ENCODE measurements at regions not wholly inside any gene's neighbourhood (a gene's known extent, or its start where the extent isn't known, plus 50 kb on each side); places are given as distances from the start of the nearest gene placed in this dataset.
"Not testable (repeated sequence)": the region's sequence is repeated elsewhere in the genome, so short reads cannot be mapped to it uniquely, and the experiment has no call there.

DNA sequence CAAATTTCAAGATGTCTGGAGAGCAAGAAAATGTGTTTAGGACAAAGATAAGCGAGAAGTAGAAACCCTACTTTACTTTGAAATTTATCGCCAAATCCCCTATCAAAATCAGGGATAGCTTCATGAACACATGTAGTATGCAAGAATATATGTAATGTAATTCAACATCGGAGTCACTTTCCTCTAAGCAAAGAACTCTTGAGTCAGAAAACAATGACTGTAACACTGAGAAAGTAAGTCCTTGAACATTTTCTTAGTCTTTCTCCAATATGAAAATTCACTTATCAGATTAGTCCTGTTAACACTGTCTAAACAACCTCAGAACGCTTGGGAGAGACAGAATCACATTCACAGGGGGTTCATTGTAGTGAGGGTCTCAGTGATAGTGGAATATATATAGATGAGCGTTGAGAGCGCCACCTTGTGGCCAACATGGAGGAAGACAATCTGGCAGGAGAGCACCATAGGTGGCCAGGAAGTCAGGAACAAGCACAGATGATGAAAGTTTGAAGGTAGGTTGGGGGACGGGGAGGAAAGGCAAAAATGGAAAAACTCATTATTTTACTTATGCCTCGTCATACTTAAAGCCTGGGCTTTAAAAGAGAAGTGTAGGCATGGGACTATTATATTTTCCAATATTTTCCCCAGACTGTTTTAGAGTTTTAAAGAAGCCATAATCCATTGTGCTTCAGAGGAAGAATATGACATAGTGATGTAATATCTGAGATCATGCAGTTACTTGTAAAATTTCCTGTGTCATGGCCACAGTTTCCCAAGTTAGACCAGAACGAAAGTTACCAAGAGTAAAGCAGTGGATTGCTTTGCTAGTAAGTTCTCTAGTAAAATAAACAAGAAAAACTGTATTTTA lies 115.5 kb upstream of the GNAI1 start:
- TF ChIP-seq, protein P1, sequence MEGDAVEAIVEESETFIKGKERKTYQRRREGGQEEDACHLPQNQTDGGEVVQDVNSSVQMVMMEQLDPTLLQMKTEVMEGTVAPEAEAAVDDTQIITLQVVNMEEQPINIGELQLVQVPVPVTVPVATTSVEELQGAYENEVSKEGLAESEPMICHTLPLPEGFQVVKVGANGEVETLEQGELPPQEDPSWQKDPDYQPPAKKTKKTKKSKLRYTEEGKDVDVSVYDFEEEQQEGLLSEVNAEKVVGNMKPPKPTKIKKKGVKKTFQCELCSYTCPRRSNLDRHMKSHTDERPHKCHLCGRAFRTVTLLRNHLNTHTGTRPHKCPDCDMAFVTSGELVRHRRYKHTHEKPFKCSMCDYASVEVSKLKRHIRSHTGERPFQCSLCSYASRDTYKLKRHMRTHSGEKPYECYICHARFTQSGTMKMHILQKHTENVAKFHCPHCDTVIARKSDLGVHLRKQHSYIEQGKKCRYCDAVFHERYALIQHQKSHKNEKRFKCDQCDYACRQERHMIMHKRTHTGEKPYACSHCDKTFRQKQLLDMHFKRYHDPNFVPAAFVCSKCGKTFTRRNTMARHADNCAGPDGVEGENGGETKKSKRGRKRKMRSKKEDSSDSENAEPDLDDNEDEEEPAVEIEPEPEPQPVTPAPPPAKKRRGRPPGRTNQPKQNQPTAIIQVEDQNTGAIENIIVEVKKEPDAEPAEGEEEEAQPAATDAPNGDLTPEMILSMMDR (IDR thresholded peaks at IDR 0.05; ENCODE audit: extremely low read depth, missing control alignments), result peak; percentile 62
- DNase-seq (ENCODE audit: low spot score), result peak; percentile 58

DNA sequence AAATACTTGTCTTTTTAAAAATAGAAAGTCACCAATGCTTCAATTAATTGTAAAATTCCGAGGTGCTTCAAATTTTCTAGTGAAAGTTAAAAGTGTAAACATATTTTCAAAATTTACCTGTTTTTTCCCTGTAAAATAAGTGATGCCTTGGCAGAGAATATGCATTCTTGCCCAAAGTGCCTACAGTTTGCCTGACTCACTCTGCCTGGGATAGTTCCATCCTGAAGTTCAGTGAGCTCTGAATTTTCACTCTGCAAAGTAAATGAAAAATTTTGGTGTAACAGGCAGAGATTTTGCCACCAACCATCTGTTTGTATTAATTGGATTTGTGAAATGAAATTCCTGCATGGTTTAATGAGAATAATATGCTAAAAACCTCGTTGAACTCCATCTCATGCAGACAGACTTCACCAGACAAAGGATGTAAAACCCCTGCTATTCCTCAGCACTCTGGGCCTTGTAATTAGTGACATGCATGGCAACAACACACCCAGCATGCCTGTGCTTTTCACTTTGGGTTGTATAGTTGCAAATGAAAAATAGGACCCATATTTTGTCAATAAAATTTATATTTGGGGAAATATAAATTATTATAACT lies 117.4 kb upstream of the GNAI1 start:
- DNase-seq (ENCODE audit: low spot score), result no peak
- TF ChIP-seq, protein P1 (IDR thresholded peaks at IDR 0.05; ENCODE audit: extremely low read depth, missing control alignments), result no peak

DNA sequence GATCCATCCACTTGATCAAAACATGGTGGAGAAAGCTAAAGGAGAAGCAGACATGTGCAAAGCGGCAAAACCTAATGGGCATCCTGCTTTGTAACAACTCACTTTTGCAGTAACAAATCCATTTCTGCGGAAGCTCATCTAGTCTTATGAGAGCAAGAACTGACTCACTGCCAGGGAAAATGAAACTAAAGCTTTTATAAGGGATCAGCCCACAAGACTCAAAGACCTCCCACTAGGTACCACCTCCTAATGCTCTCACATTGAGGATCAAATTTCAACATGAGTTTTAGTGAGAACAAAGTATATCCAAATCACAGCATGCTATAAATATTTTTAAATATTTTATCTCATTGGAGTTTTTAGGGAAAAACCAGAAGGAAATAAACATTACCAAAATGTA lies 120.1 kb upstream of the GNAI1 start:
- TF ChIP-seq, protein P1 (IDR thresholded peaks at IDR 0.05; ENCODE audit: extremely low read depth, missing control alignments), result no peak
- no peak for DNase-seq (ENCODE audit: low spot score)

DNA sequence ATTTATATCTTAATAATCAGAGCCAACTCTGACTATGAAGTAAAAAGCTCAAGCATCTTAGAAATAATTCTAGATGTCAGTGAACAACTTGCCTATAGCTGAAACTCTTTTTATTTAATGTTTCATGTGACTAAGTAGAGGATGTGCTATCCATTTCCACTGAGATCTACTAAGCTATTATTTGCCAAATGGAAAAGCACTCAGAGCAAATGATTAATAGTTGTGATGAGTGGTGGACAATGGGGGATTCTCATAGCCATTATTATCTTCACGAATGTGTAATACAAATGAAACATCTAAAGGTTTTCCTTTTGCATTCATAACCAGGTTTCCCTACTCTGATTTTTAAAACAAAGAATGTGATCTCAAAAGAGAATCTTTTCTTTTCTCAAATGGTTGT lies 126.6 kb upstream of the GNAI1 start:
- TF ChIP-seq, protein P1 (IDR thresholded peaks at IDR 0.05; ENCODE audit: extremely low read depth, missing control alignments), result no peak
- no peak for DNase-seq (ENCODE audit: low spot score)

DNA sequence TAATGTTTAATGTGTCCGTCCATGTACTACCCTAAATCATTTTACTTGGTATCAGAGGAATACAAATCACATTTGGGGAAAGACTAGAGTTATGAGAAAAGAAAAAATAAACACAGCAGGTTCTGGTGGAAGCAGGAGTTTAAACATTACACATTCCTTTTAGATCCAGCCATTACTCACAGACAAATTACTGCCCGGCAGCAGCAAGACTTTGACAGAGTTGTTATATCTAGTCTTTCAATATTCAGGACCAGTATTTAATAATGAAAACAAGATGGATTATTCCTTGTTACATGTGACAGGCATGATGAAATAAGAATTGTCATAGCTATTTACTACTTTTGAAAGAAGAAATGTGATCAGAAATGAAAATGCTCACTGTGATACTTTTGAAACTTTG lies 131.8 kb upstream of the GNAI1 start:
- TF ChIP-seq, protein P1 (IDR thresholded peaks at IDR 0.05; ENCODE audit: extremely low read depth, missing control alignments), result no peak
- DNase-seq (ENCODE audit: low spot score), result no peak

DNA sequence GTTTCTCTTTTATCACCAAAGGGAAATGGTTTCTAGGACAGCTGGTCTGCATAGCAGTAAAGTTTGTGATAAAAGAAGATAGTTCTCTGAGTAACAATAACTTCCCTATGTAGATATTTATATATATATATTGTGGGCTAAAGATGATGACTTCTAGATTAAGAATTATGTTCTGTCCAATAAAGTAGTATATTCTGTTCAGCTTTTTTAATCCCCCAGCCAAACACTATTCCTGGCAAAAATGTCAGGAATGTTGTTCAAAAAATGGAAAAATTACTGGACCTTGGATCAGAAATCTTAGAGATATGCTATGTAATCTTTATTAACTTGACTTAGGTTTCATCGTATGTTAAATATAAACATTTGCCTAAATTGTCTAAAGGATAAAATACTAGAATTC lies 136.3 kb upstream of the GNAI1 start:
- TF ChIP-seq, protein P1 (IDR thresholded peaks at IDR 0.05; ENCODE audit: extremely low read depth, missing control alignments), result no peak
- no peak for DNase-seq (ENCODE audit: low spot score)

DNA sequence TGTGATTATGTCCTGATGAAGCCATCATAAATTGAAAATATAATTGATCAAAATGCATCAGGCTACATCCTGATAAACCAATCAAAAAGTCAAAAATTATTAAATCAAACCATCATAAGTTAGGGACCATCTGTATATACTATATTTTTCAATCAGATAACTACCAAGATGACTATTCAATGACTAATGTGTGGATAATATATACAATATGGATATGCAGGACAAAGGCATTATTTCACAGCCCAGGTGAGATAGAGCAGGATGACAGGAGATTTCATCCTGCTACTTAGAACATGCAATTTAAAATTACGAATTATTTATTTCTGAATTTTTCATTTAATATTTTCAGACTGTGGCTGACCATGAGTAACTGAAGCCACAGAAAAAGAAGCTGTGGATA lies 137.3 kb upstream of the GNAI1 start:
- DNase-seq (ENCODE audit: low spot score), result no peak
- TF ChIP-seq, protein P1 (IDR thresholded peaks at IDR 0.05; ENCODE audit: extremely low read depth, missing control alignments), result no peak

DNA sequence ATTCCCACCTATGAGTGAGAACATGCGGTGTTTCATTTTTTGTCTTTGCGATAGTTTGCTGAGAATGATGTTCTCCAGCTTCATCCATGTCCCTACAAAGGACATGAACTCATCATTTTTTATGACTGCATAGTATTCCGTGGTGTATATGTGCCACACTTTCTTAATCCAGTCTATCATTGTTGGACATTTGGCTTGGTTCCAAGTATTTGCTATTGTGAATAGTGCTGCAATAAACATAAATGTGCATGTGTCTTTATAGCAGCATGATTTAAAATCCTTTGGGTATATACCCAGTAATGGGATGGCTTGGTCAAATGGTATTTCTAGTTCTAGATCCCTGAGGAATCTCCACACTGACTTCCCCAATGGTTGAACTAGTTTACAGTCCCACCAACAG lies 138.9 kb upstream of the GNAI1 start:
- DNase-seq (ENCODE audit: low spot score), result not testable (repeated sequence)

All from GM20000 (cell line).